Smooth muscle cell (in vitro differentiated cells): ENCODE measurements at regions not wholly inside any gene's neighbourhood (a gene's known extent, or its start where the extent isn't known, plus 50 kb on each side); places are given as distances from the start of the nearest gene placed in this dataset.

Source experiments
- DNase-seq: peaks from one replicate; lab custom pipeline; 2025; ENCODE audit not compliant: unreplicated experiment; lab: John Stamatoyannopoulos, UW
- H2AFZ ChIP-seq: fragments of 200-600 bp; sonication (generic); 2 replicates; pipeline ENCODE4 v1.6.0; 2016; ENCODE audit warnings: antibody characterized with exemption, low read depth, mild to moderate bottlenecking
- H3F3A ChIP-seq: fragments of 200-600 bp; sonication (generic); 2 replicates; pipeline ENCODE4 v1.6.0; 2017; ENCODE audit warnings: antibody characterized with exemption, low read depth
- H3K27ac ChIP-seq: fragments of 200-600 bp; sonication (generic); 2 replicates; pipeline ENCODE4 v1.5.1; 2016; ENCODE audit warnings: low read depth, mild to moderate bottlenecking
- H3K27me3 ChIP-seq: fragments of 200-600 bp; sonication (generic); 2 replicates; pipeline ENCODE4 v1.6.1; 2016; ENCODE audit warnings: low read depth, mild to moderate bottlenecking
- H3K36me3 ChIP-seq: fragments of 200-600 bp; sonication (generic); 2 replicates; pipeline ENCODE4 v1.5.1; 2016; ENCODE audit warnings: low read depth
- H3K4me1 ChIP-seq: fragments of 200-600 bp; sonication (generic); 2 replicates; pipeline ENCODE4 v1.5.1; 2016; ENCODE audit warnings: low read depth
- H3K4me2 ChIP-seq: fragments of 200-600 bp; sonication (generic); 2 replicates; pipeline ENCODE4 v1.6.0; 2016; ENCODE audit warnings: mild to moderate bottlenecking
- H3K4me3 ChIP-seq: fragments of 200-600 bp; sonication (generic); 2 replicates; pipeline ENCODE4 v1.5.1; 2016; ENCODE audit warnings: mild to moderate bottlenecking
- H3K79me2 ChIP-seq: fragments of 200-600 bp; sonication (generic); 2 replicates; pipeline ENCODE4 v1.6.0; 2016; ENCODE audit warnings: low read depth, mild to moderate bottlenecking
- H3K9ac ChIP-seq: fragments of 200-600 bp; sonication (generic); 2 replicates; pipeline ENCODE4 v1.6.0; 2016; ENCODE audit warnings: low read depth
- H3K9me3 ChIP-seq: fragments of 200-600 bp; sonication (generic); replicated peaks from 2 replicates; pipeline ENCODE4 v1.5.1; 2016; ENCODE audit warnings: low read depth
- H4K20me1 ChIP-seq: fragments of 200-600 bp; sonication (generic); 2 replicates; pipeline ENCODE4 v1.6.0; 2016; ENCODE audit warnings: low read depth
- CTCF ChIP-seq: fragments of 200-600 bp; sonication (generic); IDR thresholded peaks from 2 replicates; pipeline ENCODE4 v1.5.1; 2017; ENCODE audit warnings: borderline replicate concordance, mild to moderate bottlenecking, antibody characterized with exemption; ENCODE audit not compliant: insufficient read depth, poor library complexity, severe bottlenecking
- WGBS: methylation state at CpG from one replicate; pipeline ENCODE4 v1.1.7; 2016; ENCODE audit warnings: low lambda C conversion rate; 5-methylcytosine and 5-hydroxymethylcytosine counted together

GRCh38 chr10:78656417-78657162 is 412.2 kb upstream of the ZMIZ1 start:
- H3K4me1 ChIP-seq, result peaks cover 12% of the 10 kb centered on the region
- H3K79me2 ChIP-seq, result no peaks in the 10 kb centered on the region
- 53% methylated on average over 29 of the region's 29 CpGs for WGBS
- H3K4me2 ChIP-seq, result peak overlapping the region; percentile 71
- H3K4me3 ChIP-seq, result peak overlapping the region; percentile 6
- no peaks in the 10 kb centered on the region for H3K9me3 ChIP-seq
- TF ChIP-seq CTCF, result no peak
- no peaks in the 10 kb centered on the region for H3K27me3 ChIP-seq
- no peaks in the 10 kb centered on the region for H3K36me3 ChIP-seq
- peaks cover 7% of the 10 kb centered on the region for H3F3A ChIP-seq
- H3K27ac ChIP-seq, result no peak overlapping the region
- no peaks in the 10 kb centered on the region for H4K20me1 ChIP-seq
- no peak overlapping the region for H3K9ac ChIP-seq
- DNase-seq, result no peak
- peak overlapping the region; percentile 78 for H2AFZ ChIP-seq

- Histone ChIP-seq H4K20me1 (no peaks in the 10 kb centered on the region), H3K27ac (no peak overlapping the region), H3K79me2 (no peaks in the 10 kb centered on the region), H3K4me2 (peak overlapping the region; percentile 71), H3K9me3 (no peaks in the 10 kb centered on the region), H3K4me3 (no peak overlapping the region), H3K4me1 (peaks cover 12% of the 10 kb centered on the region), H3F3A (peaks cover 7% of the 10 kb centered on the region), H3K9ac (no peak overlapping the region), H3K36me3 (no peaks in the 10 kb centered on the region), H2AFZ (peak overlapping the region; percentile 78), H3K27me3 (no peaks in the 10 kb centered on the region)
- DNase-seq, result no peak
- 68% methylated on average over 13 of the region's 13 CpGs for WGBS
- TF ChIP-seq CTCF, result peak; percentile 67
Observed at GRCh38 chr10:78657163-78657861, 411.5 kb upstream of the ZMIZ1 start.

- Histone ChIP-seq H3K79me2 (no peaks in the 10 kb centered on the region), H3K36me3 (no peaks in the 10 kb centered on the region), H3K27me3 (no peaks in the 10 kb centered on the region), H3F3A (peaks cover 7% of the 10 kb centered on the region), H3K4me3 (no peak overlapping the region), H4K20me1 (no peaks in the 10 kb centered on the region), H2AFZ (no peak overlapping the region), H3K27ac (no peak overlapping the region), H3K4me1 (peaks cover 12% of the 10 kb centered on the region), H3K4me2 (no peak overlapping the region), H3K9ac (no peak overlapping the region), H3K9me3 (no peaks in the 10 kb centered on the region)
- WGBS, result 77% methylated on average over 1 of the region's 1 CpG
- no peak for TF ChIP-seq CTCF
- no peak for DNase-seq
Observed at GRCh38 chr10:78657862-78658165, 411.0 kb upstream of the ZMIZ1 start.
